ENCODE measurements at regions not wholly inside any gene's neighbourhood (a gene's known extent, or its start where the extent isn't known, plus 50 kb on each side); places are given as distances from the start of the nearest gene placed in this dataset.
"Not testable (repeated sequence)": the region's sequence is repeated elsewhere in the genome, so short reads cannot be mapped to it uniquely, and the experiment has no call there.

DNA sequence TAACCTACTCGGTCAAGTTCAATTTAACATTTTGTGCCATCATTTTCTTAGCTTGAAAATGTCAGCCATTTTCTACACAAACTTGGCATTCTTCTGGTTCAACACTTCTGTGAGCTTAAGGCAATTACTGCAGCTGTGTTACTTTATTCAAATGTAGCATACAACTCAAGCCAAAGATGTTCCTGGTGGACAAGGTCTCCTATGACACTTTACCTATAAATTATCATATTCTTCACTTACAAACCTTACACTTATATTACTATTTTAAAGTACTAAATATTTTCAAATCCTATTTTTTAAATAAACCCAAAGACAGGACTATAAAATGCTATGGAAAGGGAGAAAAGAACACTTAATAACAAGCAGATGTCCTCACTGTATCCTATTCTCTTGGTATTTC, 1045.3 kb downstream of the TSN start:
- no peak for DNase-seq (ENCODE audit: low read depth)

DNA sequence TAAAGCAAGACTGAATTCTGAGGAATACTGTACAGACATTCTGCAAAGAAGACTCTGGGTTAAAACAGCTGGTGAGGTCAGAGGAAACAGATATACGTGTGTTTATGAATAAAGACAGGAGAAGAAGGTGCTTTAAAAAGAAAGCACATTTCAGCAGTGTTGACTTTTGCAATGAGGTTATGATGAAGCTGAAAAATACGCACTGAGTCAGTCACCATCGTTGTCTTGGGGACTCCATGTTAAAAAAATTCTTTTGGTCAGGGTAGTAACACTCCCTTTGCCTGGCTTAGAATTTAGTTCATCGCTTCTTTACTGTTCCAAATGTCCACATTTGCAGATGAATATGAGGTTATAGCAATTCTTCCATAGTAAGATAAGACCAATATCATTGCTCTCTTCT, 1049.0 kb downstream of the TSN start:
- no peak for DNase-seq (ENCODE audit: low read depth)

DNA sequence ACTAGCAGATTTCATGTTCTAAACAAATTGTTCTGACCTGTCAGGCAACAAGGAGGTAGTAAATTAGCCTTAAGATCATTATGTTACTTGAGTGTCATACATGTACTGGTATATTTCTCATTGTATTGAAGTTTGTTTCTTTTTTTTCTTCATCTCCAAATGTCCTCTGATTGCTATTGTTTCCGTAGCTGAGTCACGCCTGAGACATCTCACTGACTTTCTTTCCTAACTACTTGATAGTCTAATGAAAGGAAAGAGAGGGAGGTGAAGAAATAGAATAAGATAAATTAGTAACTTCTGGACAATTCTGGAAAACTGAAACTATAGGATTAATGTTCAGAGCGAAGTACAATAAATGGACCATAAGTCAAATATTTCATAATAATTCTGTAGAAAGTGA, 1049.9 kb downstream of the TSN start:
- no peak for DNase-seq (ENCODE audit: low read depth)

DNA sequence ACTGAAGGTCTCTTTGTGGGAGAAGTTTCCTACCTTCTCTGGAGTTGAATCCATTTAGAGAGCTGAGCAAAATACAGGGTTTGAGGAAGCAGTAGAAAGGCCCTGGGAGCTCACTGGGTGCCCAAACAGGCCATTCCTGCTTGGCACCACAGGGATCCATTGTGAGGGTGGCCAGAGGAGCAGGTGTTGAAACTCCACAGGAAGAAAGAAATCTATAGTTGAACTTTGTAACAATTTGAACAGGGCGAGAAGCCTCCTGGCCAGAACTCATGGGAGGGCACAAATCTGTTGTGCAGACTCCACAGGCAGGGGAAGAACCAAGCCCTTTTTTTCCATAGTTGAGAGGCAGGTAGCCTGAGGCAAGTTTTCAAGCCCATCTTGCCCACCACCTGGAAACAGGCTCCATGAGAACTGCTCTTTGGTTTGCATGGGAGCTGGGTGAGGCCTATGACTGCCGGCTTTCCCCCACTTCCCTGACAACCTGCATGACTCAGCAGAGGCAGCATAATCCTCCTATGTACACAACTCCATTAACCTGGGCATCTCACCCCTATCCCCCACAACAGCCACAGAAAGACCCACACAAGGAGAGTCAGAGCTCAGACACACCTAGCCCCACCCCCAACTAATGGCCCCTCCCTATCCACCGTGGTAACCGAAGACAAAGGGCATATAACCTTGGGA, 1053.0 kb downstream of the TSN start:
- DNase-seq (ENCODE audit: low read depth) = no peak

DNA sequence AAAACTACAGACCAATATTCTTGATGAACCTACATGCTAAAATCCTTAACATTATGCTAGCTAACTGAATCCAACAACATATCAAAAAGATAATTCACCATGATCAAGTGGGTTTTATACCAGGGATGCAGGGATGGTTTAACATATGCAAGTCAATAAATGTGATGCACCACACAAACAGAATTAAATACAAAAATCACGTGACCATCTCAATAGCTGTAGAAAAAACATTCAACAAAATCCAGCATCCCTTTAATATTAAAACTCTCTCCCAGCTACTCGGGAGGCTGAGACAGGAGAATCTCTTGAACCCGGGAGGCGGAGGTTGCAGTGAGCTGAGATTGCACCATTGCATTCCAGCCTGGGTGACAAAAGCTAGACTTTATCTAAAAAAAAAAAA, 1056.8 kb downstream of the TSN start:
- DNase-seq (ENCODE audit: low read depth) = not testable (repeated sequence)

DNA sequence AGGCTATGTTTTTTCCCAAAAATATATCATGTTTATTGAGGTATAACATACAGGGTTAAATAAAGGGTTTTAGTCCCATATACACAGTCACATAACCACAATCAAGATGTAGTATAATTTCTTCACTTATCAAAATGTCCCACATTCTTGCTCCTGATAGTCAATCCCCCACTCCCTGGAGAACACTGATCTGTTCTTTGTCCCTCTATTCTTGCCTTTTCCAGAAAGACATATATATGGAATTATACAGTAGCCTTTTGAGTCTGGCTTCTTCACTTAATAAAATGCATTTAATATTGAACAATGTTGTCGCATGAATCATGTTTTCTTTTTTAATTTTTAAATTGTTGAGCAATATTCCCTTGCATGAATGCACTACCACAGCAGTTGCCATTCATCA, 1059.7 kb downstream of the TSN start:
- DNase-seq (ENCODE audit: low read depth) = no peak

DNA sequence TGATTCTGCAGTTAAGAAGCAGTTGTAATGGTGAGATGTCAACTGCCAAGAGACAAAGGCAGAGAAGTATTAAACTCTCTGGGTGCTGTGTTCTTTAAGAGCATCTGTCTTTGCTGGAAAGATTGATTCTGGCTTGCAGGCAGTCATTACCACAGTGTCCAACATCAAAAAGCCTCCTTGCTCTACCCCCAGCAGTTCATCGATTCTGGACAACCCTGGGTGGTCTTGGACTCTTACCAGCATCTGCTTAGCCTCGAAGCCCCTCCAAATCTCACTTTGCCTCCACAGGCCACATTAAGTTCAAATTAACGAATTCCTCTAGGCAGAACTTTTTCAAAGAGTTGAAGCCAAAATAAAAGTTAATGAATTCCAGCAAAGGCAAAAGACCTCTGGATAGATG, 1061.4 kb downstream of the TSN start:
- no peak for DNase-seq (ENCODE audit: low read depth)

DNA sequence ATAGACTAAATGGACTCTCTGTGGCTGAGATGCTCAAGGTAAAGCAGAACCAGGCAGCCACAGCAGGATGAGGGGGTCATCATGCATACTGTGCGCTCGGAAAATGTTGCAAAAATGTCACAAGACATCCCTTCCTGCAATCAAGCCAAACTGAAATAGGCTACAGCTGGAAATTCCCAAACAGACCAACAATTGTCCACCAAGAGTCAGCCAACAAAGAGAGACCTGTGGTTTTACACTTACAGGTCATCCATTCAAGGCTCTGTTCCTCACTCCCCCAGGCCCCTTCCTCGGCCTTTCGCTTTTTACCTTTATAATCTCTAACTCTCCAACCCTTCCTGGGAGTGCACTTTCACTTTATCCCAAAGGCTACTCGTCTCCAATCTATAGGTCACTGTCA, 1066.9 kb downstream of the TSN start:
- DNase-seq (ENCODE audit: low read depth) = no peak

DNA sequence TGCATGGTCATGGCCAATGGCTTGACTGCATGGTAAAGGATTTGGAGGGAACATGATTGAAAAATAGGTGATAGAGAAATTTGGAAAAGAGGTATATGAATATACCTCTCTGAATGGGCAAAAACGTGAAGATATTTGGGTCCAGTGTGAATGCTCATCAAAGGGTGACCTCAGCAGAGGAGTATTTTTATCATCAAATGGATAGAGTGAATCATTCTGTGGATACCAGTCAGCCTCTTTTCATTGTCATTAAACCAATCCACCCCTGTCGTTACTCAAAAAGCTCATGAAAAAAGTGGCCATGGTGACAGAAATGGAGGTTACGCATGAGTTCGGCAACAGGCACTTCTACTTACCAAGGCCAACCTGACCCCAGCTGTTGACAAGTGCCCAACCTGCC, 1074.7 kb downstream of the TSN start:
- DNase-seq (ENCODE audit: low read depth) = no peak

DNA sequence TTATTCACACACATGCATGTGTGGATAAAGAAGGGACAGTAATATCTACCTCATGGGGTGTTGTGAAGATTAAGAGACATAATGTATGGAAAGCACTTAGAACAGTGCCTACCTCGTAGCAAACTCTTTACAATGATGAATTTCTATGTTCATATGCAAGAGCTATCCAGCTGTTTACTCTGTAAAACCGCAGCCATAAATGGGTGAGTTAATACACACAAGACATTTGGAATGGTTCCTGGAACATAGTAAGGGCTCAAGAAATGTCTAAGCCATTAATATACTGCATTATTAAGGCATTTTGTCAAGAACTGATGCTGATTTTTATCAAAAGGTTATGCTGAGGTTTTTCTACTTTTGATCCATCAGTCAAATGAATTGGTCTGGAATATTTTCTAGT, 1076.2 kb downstream of the TSN start:
- DNase-seq (ENCODE audit: low read depth) = peak; percentile 40

DNA sequence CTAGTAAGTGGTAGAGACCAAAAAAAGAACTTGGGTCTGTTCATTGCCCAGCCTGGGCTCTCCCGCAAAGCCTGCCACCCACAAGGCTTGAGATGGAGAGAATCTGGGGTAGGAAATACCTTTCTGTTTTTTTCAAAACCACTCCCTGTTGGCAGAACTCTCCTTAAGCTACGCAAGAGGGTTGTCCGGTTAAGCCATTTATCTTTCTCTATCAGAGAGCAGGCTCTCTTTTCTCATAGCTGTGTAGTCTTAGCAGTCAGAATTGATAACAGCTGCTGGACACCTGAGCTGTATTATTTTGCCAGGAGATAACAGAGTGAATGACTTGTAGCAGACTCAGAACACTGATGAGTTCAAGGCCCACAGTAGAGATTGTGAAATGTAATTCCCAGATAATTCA, 1088.1 kb downstream of the TSN start:
- peak; percentile 56 for DNase-seq (ENCODE audit: low read depth)

DNA sequence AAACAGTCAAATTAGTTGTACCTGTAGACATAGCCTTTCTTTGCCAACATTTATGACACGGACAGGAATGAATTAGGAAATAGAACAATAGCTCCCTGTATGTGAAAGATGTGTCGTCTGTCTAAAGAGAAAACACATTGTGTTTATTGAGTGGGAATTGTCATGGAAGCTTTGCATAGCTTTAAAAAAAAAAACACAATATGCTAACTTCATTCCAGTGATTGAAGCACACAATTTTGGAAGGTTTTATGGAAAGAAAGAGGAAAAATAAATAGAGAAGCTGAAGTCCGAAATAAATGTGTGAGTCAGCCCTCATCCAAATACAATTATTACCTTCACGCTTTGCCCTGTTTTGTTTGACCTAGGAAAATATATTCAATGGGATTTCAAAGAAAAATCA, 1095.7 kb downstream of the TSN start:
- no peak for DNase-seq (ENCODE audit: low read depth)

DNA sequence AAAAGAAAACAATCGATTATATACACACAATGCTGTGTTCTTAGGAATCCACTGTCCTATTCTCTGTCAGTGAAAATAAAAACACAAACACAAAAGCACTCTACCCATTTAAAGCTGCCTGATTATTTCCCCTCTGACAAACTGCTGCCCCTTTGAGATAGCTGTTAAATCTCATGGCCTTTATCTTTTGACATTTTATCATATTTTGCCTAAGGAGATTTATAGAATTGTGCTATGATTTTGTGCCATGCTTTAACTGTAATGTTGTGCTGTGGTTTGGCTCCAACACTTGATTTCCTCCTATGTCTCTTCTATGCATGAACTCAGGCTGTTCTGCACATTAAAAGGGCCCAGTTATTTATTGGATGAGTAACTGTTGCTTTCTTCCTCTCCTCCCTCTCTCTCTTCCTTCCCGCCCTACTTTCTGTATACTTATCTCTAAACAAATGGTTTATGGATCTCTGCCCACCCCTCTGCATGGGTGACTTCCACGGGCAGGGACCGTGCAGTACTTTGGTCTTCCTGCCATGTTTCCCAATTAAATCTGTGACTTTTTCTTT, 1096.6 kb downstream of the TSN start:
- DNase-seq (ENCODE audit: low read depth) = no peak

DNA sequence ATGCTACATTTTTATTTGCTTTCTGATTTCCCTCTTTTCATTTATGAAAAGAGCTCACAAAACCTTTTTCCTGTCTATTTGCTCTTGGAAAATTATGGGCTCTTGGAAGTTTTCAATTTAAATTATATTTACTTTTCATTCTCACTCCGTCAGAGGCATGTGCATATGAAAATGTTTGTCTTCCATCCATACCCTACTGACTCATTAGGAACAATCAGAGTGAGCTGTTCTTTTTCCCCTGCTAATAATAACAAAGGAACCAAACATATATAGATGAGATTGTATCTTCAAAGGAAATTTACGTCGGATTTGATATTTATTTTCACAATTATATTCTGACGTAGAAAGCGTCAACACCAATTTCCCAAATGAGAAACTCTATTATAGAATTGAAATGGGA, 1101.2 kb downstream of the TSN start:
- DNase-seq (ENCODE audit: low read depth) = no peak

DNA sequence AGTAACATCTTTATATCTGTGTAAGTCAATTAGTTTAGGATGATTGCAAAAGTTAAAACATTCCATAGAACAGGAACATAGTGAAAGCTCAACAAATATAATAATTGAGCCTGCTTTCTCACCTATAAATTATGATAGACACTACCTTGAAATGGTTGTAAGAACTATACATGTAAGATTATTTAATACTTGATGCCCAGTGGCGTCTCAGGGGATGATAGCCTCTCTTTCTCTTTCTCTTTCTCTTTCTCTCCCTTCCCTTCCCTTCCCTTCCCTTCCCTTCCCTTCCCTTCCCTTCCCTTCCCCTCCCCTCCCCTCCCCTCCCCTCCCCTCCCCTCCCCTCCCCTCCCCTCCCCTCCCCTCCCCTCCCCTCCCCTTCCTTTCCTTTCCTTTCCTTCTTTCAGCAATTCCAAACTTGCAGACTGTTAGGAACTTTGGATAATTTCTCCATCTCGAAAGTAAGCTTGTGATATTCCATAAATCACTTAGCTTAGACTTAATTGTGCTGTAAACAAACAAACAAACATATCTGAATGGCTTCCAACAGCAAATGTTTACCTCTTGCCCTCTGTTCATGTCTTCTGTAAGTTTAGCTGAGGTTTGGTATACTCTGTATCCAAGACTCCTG, 1102.7 kb downstream of the TSN start:
- no peak for DNase-seq (ENCODE audit: low read depth)

DNA sequence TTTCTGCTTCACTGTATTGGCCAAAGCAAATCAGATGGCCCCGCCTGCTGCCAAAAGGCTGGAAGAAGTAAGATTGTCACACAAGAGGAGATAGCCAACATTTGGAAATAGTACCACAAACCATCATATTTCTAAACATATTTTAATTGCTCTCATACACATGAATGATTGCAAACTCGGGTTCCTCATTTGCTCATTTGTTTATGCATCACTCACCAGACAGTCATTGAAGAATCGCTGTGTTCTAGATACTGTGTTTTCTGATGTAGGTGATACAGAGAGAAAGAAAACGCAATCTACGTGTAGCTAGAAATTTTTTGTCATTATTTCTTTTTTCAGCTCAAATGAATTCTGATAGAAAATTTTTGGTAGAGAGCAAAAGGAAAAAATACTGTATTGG, 1103.4 kb downstream of the TSN start:
- DNase-seq (ENCODE audit: low read depth) = no peak

DNA sequence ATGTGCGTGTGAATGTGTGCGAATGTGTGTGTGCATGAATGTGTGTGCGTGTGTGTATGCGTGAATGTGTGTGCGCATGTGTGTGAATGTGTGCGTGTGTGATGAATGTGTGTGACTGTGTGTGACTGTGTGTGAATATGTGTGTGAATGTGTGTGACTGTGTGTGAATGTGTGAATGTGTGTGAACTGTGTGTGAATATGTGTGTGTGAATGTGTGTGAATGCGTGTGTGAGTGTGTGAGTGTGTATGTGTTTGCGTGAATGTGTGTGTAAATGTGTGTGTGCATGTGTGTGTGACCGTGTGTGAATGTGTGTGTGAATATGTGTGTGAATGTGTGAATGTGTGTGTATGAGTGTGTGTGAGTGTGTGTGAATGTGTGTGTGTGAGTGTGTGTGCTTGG, 1103.8 kb downstream of the TSN start:
- no peak for DNase-seq (ENCODE audit: low read depth)

DNA sequence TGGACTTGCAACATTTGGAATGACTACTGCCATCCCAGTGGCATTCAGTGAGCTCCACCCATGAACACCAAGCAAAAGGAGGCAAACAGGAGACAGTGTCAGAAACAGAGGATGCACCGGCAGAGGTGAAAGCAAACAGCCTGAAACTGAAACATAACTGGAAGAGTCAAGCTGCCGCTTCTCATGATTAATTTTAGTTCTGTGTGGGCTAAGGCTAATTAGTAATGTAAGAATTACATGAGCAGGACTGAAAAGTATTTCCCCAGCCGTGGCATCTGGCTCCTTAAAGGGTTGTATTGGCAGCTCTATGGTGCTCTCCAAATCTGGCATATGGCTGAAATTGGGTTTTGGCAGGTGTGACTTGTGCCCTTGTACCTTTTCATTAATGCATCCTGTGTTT, 1108.1 kb downstream of the TSN start:
- no peak for DNase-seq (ENCODE audit: low read depth)

DNA sequence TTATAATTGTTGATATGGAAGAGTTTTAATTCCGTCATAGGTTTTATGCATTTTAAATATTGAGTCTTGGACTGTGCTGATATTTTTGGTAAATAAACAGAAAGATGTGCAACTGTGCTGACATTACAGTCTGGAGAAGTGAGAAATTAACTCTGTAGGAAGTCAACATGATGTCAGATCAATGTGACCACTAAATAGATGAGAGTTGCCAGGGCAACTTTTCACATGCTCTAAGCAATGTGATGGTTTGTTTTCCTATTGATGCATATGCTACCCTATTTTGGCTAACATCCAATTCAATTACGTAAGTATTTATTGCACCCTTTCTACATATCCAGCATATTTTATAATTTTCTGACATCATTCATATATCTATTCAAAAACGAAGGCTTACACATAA, 1109.3 kb downstream of the TSN start:
- no peak for DNase-seq (ENCODE audit: low read depth)

DNA sequence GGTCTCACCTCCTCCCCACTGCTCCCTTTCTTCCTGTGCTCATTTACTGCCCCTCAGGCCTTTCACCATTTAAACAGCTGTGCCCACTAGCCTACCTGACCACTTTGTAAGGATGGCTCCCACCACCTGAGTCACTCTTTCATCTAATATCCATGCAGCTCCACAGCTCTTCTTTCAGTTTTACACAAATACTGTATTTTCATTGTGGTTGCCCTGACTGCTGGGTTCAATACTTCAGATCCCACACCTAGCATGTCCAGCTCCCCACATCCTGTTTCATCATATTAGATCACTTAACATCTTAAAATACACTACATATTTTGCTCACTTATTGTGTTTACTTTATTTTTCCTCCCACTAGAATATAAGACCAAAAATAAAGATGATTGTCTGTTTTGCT, 1110.6 kb downstream of the TSN start:
- DNase-seq (ENCODE audit: low read depth) = no peak

DNA sequence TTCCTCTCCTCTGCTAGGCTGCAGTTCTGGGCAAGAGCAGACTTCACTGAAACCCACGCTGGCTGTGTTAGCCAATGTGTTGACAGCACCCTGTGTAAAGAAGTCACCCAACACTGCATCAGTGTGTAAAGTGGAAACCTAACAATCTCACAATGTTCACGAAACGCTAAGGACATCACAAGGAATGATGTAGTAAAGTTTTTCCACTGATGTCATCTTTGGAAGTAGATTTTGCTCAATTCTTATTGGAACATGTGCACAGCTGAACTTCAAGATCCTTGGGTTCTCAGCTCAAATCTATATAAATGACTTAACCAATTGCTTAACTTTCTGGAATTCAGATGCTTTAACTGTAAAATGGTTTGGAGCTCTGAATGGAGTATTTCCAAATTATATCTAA, 1112.5 kb downstream of the TSN start:
- DNase-seq (ENCODE audit: low read depth) = no peak

DNA sequence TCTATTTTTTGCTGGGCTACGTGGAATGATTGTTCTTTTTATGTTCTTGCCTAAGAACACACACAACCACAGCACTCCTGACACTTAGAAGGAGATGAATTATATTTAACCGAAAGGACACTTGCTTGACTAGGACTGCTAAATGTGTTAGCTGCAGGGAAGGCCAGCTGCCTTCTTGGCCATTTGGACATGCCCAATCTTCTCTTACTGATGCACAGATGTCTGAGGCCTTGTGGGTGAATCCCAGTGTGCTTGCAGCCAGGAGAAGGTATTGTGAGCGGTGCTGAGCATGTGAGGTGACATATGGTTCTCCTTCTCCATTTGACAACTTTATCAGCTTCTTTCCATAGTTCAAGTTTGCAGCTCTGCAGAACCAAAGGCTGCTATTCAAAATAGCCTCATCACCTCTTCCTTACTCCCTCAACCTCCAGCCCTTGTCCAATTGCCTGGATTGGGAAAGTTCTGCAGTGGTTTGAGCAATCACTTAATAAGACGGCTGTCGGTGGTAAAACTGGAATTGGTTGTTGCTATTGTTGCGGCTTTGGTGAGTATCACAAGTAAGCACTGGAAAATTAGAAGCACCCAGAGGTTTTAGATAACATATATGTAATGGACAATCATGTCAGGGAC, 1113.3 kb downstream of the TSN start:
- DNase-seq (ENCODE audit: low read depth) = no peak

DNA sequence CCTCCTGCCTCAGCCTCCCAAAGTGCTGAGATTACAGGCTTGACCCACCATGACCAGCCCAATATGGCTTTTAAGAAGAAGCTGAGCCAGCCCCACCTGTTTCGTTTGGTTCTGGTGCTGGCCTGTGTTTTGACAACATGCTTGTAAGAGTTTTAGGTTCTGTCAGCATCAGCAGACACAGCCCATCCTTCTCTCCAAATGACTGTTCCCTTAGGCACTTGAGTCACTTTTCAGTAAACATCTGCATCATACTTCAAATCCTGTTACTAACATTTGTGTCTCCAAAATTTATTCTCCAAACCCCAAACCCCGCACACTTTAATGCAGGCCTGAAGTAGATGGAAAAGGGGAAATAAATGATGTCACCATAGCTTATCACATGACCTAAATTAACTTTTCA, 1118.5 kb downstream of the TSN start:
- DNase-seq (ENCODE audit: low read depth) = no peak
